ENCODE measurements at regions not wholly inside any gene's neighbourhood (a gene's known extent, or its start where the extent isn't known, plus 50 kb on each side); places are given as distances from the start of the nearest gene placed in this dataset.

GRCh38 chr1:75989121-75989520, 56.9 kb upstream of the ASB17 start:
- Histone ChIP-seq H3K4me3 (no peak overlapping the region), H3K4me2 (no peak overlapping the region), H3F3A (ENCODE audit: low read depth) (no peaks in the 10 kb centered on the region), H3K9ac (no peak overlapping the region), H2AFZ (replicated peaks) (no peak overlapping the region), H3K27ac (no peak overlapping the region), H3K79me2 (ENCODE audit: low read depth) (no peaks in the 10 kb centered on the region), H3K9me3 (ENCODE audit: low read depth) (peaks cover 4% of the 10 kb centered on the region), H3K36me3 (no peaks in the 10 kb centered on the region), H4K20me1 (ENCODE audit: low read depth) (no peaks in the 10 kb centered on the region), H3K27me3 (peaks cover 6% of the 10 kb centered on the region), H3K4me1 (no peaks in the 10 kb centered on the region)
- no peak for DNase-seq (ENCODE audit: low spot score)
- TF ChIP-seq, protein P1, sequence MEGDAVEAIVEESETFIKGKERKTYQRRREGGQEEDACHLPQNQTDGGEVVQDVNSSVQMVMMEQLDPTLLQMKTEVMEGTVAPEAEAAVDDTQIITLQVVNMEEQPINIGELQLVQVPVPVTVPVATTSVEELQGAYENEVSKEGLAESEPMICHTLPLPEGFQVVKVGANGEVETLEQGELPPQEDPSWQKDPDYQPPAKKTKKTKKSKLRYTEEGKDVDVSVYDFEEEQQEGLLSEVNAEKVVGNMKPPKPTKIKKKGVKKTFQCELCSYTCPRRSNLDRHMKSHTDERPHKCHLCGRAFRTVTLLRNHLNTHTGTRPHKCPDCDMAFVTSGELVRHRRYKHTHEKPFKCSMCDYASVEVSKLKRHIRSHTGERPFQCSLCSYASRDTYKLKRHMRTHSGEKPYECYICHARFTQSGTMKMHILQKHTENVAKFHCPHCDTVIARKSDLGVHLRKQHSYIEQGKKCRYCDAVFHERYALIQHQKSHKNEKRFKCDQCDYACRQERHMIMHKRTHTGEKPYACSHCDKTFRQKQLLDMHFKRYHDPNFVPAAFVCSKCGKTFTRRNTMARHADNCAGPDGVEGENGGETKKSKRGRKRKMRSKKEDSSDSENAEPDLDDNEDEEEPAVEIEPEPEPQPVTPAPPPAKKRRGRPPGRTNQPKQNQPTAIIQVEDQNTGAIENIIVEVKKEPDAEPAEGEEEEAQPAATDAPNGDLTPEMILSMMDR (IDR thresholded peaks at IDR 0.05), result no peak
- peaks cover 4% of the 10 kb centered on the region for H3K9me3 Mint-ChIP-seq
- H3K4me3 Mint-ChIP-seq, result no peak overlapping the region
- no peaks in the 10 kb centered on the region for H3K36me3 Mint-ChIP-seq
- H3K27me3 Mint-ChIP-seq (ENCODE audit: insufficient read depth, low read depth), result no peaks in the 10 kb centered on the region
- no peak overlapping the region for H3K27ac Mint-ChIP-seq
- H3K4me1 Mint-ChIP-seq, result peaks cover 2% of the 10 kb centered on the region

- Mint-ChIP-seq H3K9me3 (no peaks in the 10 kb centered on the region), H3K36me3 (no peaks in the 10 kb centered on the region), H3K27ac (no peak overlapping the region), H3K4me3 (no peak overlapping the region), H3K27me3 (ENCODE audit: insufficient read depth, low read depth) (no peaks in the 10 kb centered on the region), H3K4me1 (peaks cover 2% of the 10 kb centered on the region)
- Histone ChIP-seq H3K79me2 (ENCODE audit: low read depth) (no peaks in the 10 kb centered on the region), H3K36me3 (no peaks in the 10 kb centered on the region), H3K27ac (no peak overlapping the region), H3K4me3 (no peak overlapping the region), H3F3A (ENCODE audit: low read depth) (no peaks in the 10 kb centered on the region), H4K20me1 (ENCODE audit: low read depth) (no peaks in the 10 kb centered on the region), H3K4me1 (no peaks in the 10 kb centered on the region), H3K9ac (no peak overlapping the region), H3K27me3 (peaks cover 6% of the 10 kb centered on the region), H2AFZ (replicated peaks) (no peak overlapping the region), H3K4me2 (no peak overlapping the region), H3K9me3 (ENCODE audit: low read depth) (peaks cover 4% of the 10 kb centered on the region)
- DNase-seq (ENCODE audit: low spot score), result no peak
- TF ChIP-seq EZH2 (IDR thresholded peaks at IDR 0.05) (no peak), EZH2phosphoT487 (IDR thresholded peaks at IDR 0.05) (no peak)
- TF ChIP-seq, protein P1 (IDR thresholded peaks at IDR 0.05), result no peak
These were observed 58.5 kb upstream of the ASB17 start for GRCh38 chr1:75990686-75991085.

DNA sequence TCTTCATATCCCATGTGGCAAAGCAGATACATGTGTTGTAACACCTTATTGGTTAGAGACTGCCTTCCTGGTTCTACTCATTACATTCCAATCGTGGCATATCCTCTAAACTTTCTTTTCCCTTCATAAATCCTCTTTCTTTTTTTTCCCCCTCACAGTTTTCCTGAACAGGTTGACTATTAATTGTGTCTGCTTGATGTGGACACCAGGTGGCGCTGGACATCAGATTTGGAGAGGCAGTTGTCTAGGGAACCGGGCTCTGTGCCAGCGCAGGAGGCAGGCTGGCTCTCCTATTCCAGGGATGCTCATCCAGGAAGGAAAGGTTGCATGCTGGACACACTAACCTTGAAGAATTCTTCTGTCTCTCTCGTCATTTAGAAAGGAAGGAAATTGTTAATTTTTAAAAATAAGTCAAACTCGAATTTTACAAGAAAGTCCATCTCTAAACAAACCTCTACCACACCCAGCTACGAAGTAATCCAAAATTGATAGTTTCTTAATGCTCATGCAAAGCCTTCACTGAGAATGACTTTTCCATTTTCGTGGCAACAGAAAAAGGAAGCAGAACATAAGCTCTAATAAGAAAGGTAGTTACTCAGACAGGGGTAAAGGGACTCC, 59.4 kb upstream of the ASB17 start:
- no peaks in the 10 kb centered on the region for H4K20me1 ChIP-seq (ENCODE audit: low read depth)
- no peak for TF ChIP-seq EZH2phosphoT487 (IDR thresholded peaks at IDR 0.05)
- no peak for TF ChIP-seq EZH2 (IDR thresholded peaks at IDR 0.05)
- TF ChIP-seq, protein P1 (IDR thresholded peaks at IDR 0.05), result peak; percentile 93
- H3K27ac Mint-ChIP-seq, result no peak overlapping the region
- H3K4me1 ChIP-seq, result no peaks in the 10 kb centered on the region
- no peak overlapping the region for H3K4me2 ChIP-seq
- DNase-seq (ENCODE audit: low spot score), result peak; percentile 87
- no peaks in the 10 kb centered on the region for H3K79me2 ChIP-seq (ENCODE audit: low read depth)
- no peak overlapping the region for H3K9ac ChIP-seq
- no peaks in the 10 kb centered on the region for H3K9me3 Mint-ChIP-seq
- H3K9me3 ChIP-seq (ENCODE audit: low read depth), result no peaks in the 10 kb centered on the region
- no peak overlapping the region for H3K4me3 ChIP-seq
- H3K4me3 Mint-ChIP-seq, result no peak overlapping the region
- no peak overlapping the region for H2AFZ ChIP-seq (replicated peaks)
- no peaks in the 10 kb centered on the region for H3K27me3 Mint-ChIP-seq (ENCODE audit: insufficient read depth, low read depth)
- H3F3A ChIP-seq (ENCODE audit: low read depth), result no peaks in the 10 kb centered on the region
- no peak overlapping the region for H3K27ac ChIP-seq
- no peaks in the 10 kb centered on the region for H3K36me3 Mint-ChIP-seq
- H3K27me3 ChIP-seq, result peaks cover 6% of the 10 kb centered on the region
- peaks cover 2% of the 10 kb centered on the region for H3K4me1 Mint-ChIP-seq
- no peaks in the 10 kb centered on the region for H3K36me3 ChIP-seq
